Cardiac muscle cell (in vitro differentiated cells and primary cell): ENCODE measurements at regions not wholly inside any gene's neighbourhood (a gene's known extent, or its start where the extent isn't known, plus 50 kb on each side); places are given as distances from the start of the nearest gene placed in this dataset.

Source experiments
- DNase-seq, 2 donors: peaks; one replicate each; pipeline versions ENCODE4 v3.0.0 to v3.0.0-alpha.2; 2010 to 2017; ENCODE audit warnings: low read depth in 1 of 2, low spot score in 1 of 2
- H3K27ac ChIP-seq: fragments of 200-600 bp; sonication (generic); 2 replicates; pipeline ENCODE4 v1.5.1; 2016
- H3K27me3 ChIP-seq: fragments of 200-600 bp; sonication (generic); 2 replicates; pipeline ENCODE4 v1.6.0; 2016; ENCODE audit warnings: control low read depth
- H3K36me3 ChIP-seq: fragments of 200-600 bp; sonication (generic); 2 replicates; pipeline ENCODE4 v1.5.1; 2016; ENCODE audit warnings: control low read depth
- H3K4me1 ChIP-seq: fragments of 200-600 bp; sonication (generic); 2 replicates; pipeline ENCODE4 v1.8.1; 2017; ENCODE audit warnings: low read depth, mild to moderate bottlenecking, mixed run types
- H3K4me3 ChIP-seq: fragments of 200-600 bp; sonication (generic); 2 replicates; pipeline ENCODE4 v1.5.1; 2016; ENCODE audit warnings: mild to moderate bottlenecking
- H3K9me3 ChIP-seq: fragments of 200-600 bp; sonication (generic); 2 replicates; pipeline ENCODE4 v1.5.1; 2017; ENCODE audit warnings: low read depth, mild to moderate bottlenecking, control low read depth
- CTCF ChIP-seq: IDR thresholded peaks from 2 replicates; pipeline ENCODE4 v1.5.1; 2012; ENCODE audit warnings: low read depth, mild to moderate bottlenecking, low read length

- Histone ChIP-seq H3K36me3 (no peaks in the 10 kb centered on the region), H3K9me3 (no peaks in the 10 kb centered on the region), H3K27me3 (no peaks in the 10 kb centered on the region), H3K27ac (no peak overlapping the region), H3K4me1 (no peaks in the 10 kb centered on the region), H3K4me3 (no peak overlapping the region)
- TF ChIP-seq CTCF: no peak
- DNase-seq: no peak
Measured at GRCh38 chr6:96276305-96276704, 245.3 kb upstream of the UFL1 start.

- no peak for TF ChIP-seq CTCF
- H3K36me3 ChIP-seq: no peaks in the 10 kb centered on the region
- no peaks in the 10 kb centered on the region for H3K9me3 ChIP-seq
- no peak for DNase-seq
- no peaks in the 10 kb centered on the region for H3K4me1 ChIP-seq
- H3K4me3 ChIP-seq: no peak overlapping the region
- H3K27me3 ChIP-seq: no peaks in the 10 kb centered on the region
- no peak overlapping the region for H3K27ac ChIP-seq
Measured at GRCh38 chr6:96276856-96277255, 244.8 kb upstream of the UFL1 start.

- H3K27ac ChIP-seq: no peak overlapping the region
- no peak overlapping the region for H3K4me3 ChIP-seq
- H3K27me3 ChIP-seq: no peaks in the 10 kb centered on the region
- TF ChIP-seq CTCF: no peak
- DNase-seq: no peak
- H3K9me3 ChIP-seq: no peaks in the 10 kb centered on the region
- H3K36me3 ChIP-seq: no peaks in the 10 kb centered on the region
- no peaks in the 10 kb centered on the region for H3K4me1 ChIP-seq
Measured at GRCh38 chr6:96279084-96279483, 242.5 kb upstream of the UFL1 start.

- no peak for DNase-seq
- no peaks in the 10 kb centered on the region for H3K4me1 ChIP-seq
- H3K27ac ChIP-seq: no peak overlapping the region
Measured at GRCh38 chr6:96286503-96286902, 235.1 kb upstream of the UFL1 start.

GRCh38 chr6:96299525-96299924 is 222.1 kb upstream of the UFL1 start:
- H3K27ac ChIP-seq: no peak overlapping the region
- no peak overlapping the region for H3K4me3 ChIP-seq
- H3K9me3 ChIP-seq: no peaks in the 10 kb centered on the region
- no peaks in the 10 kb centered on the region for H3K4me1 ChIP-seq
- no peaks in the 10 kb centered on the region for H3K36me3 ChIP-seq
- no peak for DNase-seq
- TF ChIP-seq CTCF: no peak
- H3K27me3 ChIP-seq: no peaks in the 10 kb centered on the region

More at GRCh38 chr6:96286503-96286902, 235.1 kb upstream of the UFL1 start:
- TF ChIP-seq CTCF: no peak
- no peak overlapping the region for H3K4me3 ChIP-seq
- H3K36me3 ChIP-seq: no peaks in the 10 kb centered on the region
- H3K9me3 ChIP-seq: no peaks in the 10 kb centered on the region
- no peaks in the 10 kb centered on the region for H3K27me3 ChIP-seq

GRCh38 chr6:96301023-96301422 is 220.6 kb upstream of the UFL1 start:
- H3K27me3 ChIP-seq: no peaks in the 10 kb centered on the region
- no peak for DNase-seq
- H3K4me3 ChIP-seq: no peak overlapping the region
- no peak for TF ChIP-seq CTCF
- no peaks in the 10 kb centered on the region for H3K36me3 ChIP-seq
- no peaks in the 10 kb centered on the region for H3K4me1 ChIP-seq
- no peak overlapping the region for H3K27ac ChIP-seq
- H3K9me3 ChIP-seq: no peaks in the 10 kb centered on the region
